Neuronal stem cell (in vitro differentiated cells): ENCODE measurements at regions not wholly inside any gene's neighbourhood (a gene's known extent, or its start where the extent isn't known, plus 50 kb on each side); places are given as distances from the start of the nearest gene placed in this dataset.

Experiments
- DNase-seq: peaks from one replicate; pipeline ENCODE4 v3.0.0-alpha.2; 2013; ENCODE audit warnings: low spot score
- H2AFZ ChIP-seq: one replicate; pipeline ENCODE4 v1.6.1; 2013; ENCODE audit warnings: mild to moderate bottlenecking, low read length, inconsistent platforms
- H2AK5ac ChIP-seq: 2 replicates; pipeline ENCODE4 v1.6.1; 2013; ENCODE audit warnings: low read depth, mild to moderate bottlenecking, inconsistent platforms, low read length, moderate library complexity, mixed read lengths
- H2BK120ac ChIP-seq: 2 replicates; pipeline ENCODE4 v1.6.1; 2013; ENCODE audit warnings: low read depth, mild to moderate bottlenecking, inconsistent platforms, low read length, moderate library complexity, mixed read lengths
- H2BK12ac ChIP-seq: one replicate; pipeline ENCODE4 v1.6.1; 2013; ENCODE audit warnings: low read length, inconsistent platforms
- H2BK15ac ChIP-seq: 2 replicates; pipeline ENCODE4 v1.6.1; 2013; ENCODE audit warnings: mild to moderate bottlenecking, low read length, inconsistent platforms, mixed read lengths
- H2BK5ac ChIP-seq: one replicate; pipeline ENCODE4 v1.6.1; 2013; ENCODE audit warnings: inconsistent platforms, mild to moderate bottlenecking, low read length, moderate library complexity
- H3K14ac ChIP-seq: one replicate; pipeline ENCODE4 v1.6.1; 2013; ENCODE audit warnings: low read length, inconsistent platforms
- H3K18ac ChIP-seq: 2 replicates; pipeline ENCODE4 v1.6.1; 2013; ENCODE audit warnings: low read length, inconsistent platforms
- H3K23ac ChIP-seq: 2 replicates; pipeline ENCODE4 v1.6.1; 2013; ENCODE audit warnings: low read depth, mild to moderate bottlenecking, mixed read lengths, low read length, inconsistent platforms; ENCODE audit not compliant: poor library complexity
- H3K27ac ChIP-seq: replicated peaks from 3 replicates; pipeline ENCODE4 v1.5.1; 2013; ENCODE audit warnings: low read length, inconsistent platforms
- H3K27me3 ChIP-seq, 3 experiments: 2 replicates each; pipeline ENCODE4 v1.6.1; 2013; ENCODE audit warnings: low read length in 3 of 3, mild to moderate bottlenecking in 2 of 3, inconsistent platforms in 1 of 3, low read depth in 1 of 3, mixed read lengths in 1 of 3, moderate library complexity in 1 of 3; ENCODE audit not compliant: control insufficient read depth in 3 of 3, insufficient read depth in 3 of 3
- H3K36me3 ChIP-seq, 2 donors: replicated peaks in 1 of 2; 2 replicates each; pipeline ENCODE4 v1.6.1; 2013; ENCODE audit warnings: low read length in 2 of 2; ENCODE audit not compliant: control insufficient read depth in 2 of 2, insufficient read depth in 2 of 2
- H3K4ac ChIP-seq: 2 replicates; pipeline ENCODE4 v1.6.1; 2013; ENCODE audit warnings: inconsistent platforms, mild to moderate bottlenecking, low read length, moderate library complexity
- H3K4me1 ChIP-seq, 2 donors: 1 replicate in 1 of 2; 2 replicates in 1 of 2; pipeline ENCODE4 v1.6.1; 2013; ENCODE audit warnings: low read length in 2 of 2, low read depth in 1 of 2; ENCODE audit not compliant: control insufficient read depth in 2 of 2, insufficient read depth in 1 of 2
- H3K4me2 ChIP-seq: one replicate; pipeline ENCODE4 v1.6.1; 2013; ENCODE audit warnings: mild to moderate bottlenecking, low read length, inconsistent platforms; ENCODE audit not compliant: insufficient read depth, poor library complexity, severe bottlenecking
- H3K4me3 ChIP-seq, 2 donors: 2 replicates each; pipeline ENCODE4 v1.5.1; 2013; ENCODE audit warnings: low read length in 2 of 2, mild to moderate bottlenecking in 2 of 2, inconsistent platforms in 1 of 2, moderate library complexity in 1 of 2
- H3K79me1 ChIP-seq: one replicate; pipeline ENCODE4 v1.6.1; 2013; ENCODE audit warnings: low read depth, mild to moderate bottlenecking, inconsistent platforms, low read length, moderate library complexity
- H3K9ac ChIP-seq: one replicate; pipeline ENCODE4 v1.6.1; 2013; ENCODE audit warnings: mild to moderate bottlenecking, low read depth, low read length, inconsistent platforms; ENCODE audit not compliant: poor library complexity
- H3K9me3 ChIP-seq, 2 donors: replicated peaks in 1 of 2; 2 replicates each; pipeline versions ENCODE3 to v1.6.1; 2013; ENCODE audit warnings: low read length in 2 of 2, mild to moderate bottlenecking in 2 of 2, inconsistent platforms in 1 of 2, low read depth in 1 of 2, mixed read lengths in 1 of 2, moderate library complexity in 1 of 2; ENCODE audit not compliant: control insufficient read depth in 2 of 2, insufficient read depth in 1 of 2
- H4K8ac ChIP-seq: one replicate; pipeline ENCODE4 v1.6.1; 2013; ENCODE audit warnings: low read depth, mild to moderate bottlenecking, inconsistent platforms, low read length, moderate library complexity
- H4K91ac ChIP-seq: one replicate; pipeline ENCODE4 v1.6.1; 2013; ENCODE audit warnings: low read length, low read depth, mild to moderate bottlenecking, inconsistent platforms; ENCODE audit not compliant: poor library complexity
- WGBS, 2 donors: extraction: QIAGEN DNeasy Blood & Tissue Kit; methylation state at CpG; one replicate each; pipeline ENCODE4 v1.1.7; 2013; ENCODE audit warnings: missing lambda C conversion rate in 2 of 2, mixed read lengths in 1 of 2; ENCODE audit not compliant: insufficient read length in 2 of 2, insufficient replicate concordance in 1 of 2; ENCODE audit errors: extremely low coverage in 2 of 2; 5-methylcytosine and 5-hydroxymethylcytosine counted together

- H3K23ac ChIP-seq, result no peak overlapping the region
- H3K79me1 ChIP-seq, result no peaks in the 10 kb centered on the region
- H3K14ac ChIP-seq, result no peak overlapping the region
- WGBS, 2 donors, result no CpG with 5 or more reads among the region's 2 CpGs
- H3K4me1 ChIP-seq, result peaks cover 1 to 4% of the 10 kb centered on the region in 2 donors
- no peak overlapping the region for H2BK12ac ChIP-seq
- no peak overlapping the region for H4K8ac ChIP-seq
- peaks cover 0 to 3% of the 10 kb centered on the region in 2 donors for H3K9me3 ChIP-seq
- H3K4me2 ChIP-seq, result no peak overlapping the region
- no peak overlapping the region for H3K4me3 ChIP-seq
- H3K27me3 ChIP-seq, result peaks cover 0 to 24% (median 0%) of the 10 kb centered on the region in 3 experiments
- no peak for DNase-seq
- no peak overlapping the region for H2BK120ac ChIP-seq
- no peak overlapping the region for H3K9ac ChIP-seq
- no peak overlapping the region for H2AK5ac ChIP-seq
- H2AFZ ChIP-seq, result no peak overlapping the region
- no peak overlapping the region for H3K4ac ChIP-seq
- no peak overlapping the region for H2BK5ac ChIP-seq
- H4K91ac ChIP-seq, result no peak overlapping the region
- H2BK15ac ChIP-seq, result no peak overlapping the region
- no peaks in the 10 kb centered on the region for H3K36me3 ChIP-seq
- H3K18ac ChIP-seq, result no peak overlapping the region
- no peak overlapping the region for H3K27ac ChIP-seq
Measured at GRCh38 chr2:11019614-11020013, 107.9 kb downstream of the KCNF1 start.

- WGBS, 2 donors, result no CpG with 5 or more reads among the region's 6 CpGs
- H3K4me3 ChIP-seq, result no peak overlapping the region
- H2BK15ac ChIP-seq, result no peak overlapping the region
- H4K8ac ChIP-seq, result no peak overlapping the region
- H3K14ac ChIP-seq, result no peak overlapping the region
- H3K9me3 ChIP-seq, result peaks cover 0 to 3% of the 10 kb centered on the region in 2 donors
- H3K23ac ChIP-seq, result no peak overlapping the region
- H3K36me3 ChIP-seq, result no peaks in the 10 kb centered on the region
- H3K4me2 ChIP-seq, result no peak overlapping the region
- no peak overlapping the region for H4K91ac ChIP-seq
- no peak overlapping the region for H3K18ac ChIP-seq
- no peak overlapping the region for H2AK5ac ChIP-seq
- H3K79me1 ChIP-seq, result no peaks in the 10 kb centered on the region
- no peak overlapping the region for H2BK5ac ChIP-seq
- no peak overlapping the region for H2BK12ac ChIP-seq
- no peak overlapping the region for H3K4ac ChIP-seq
- peaks cover 0 to 18% (median 0%) of the 10 kb centered on the region in 3 experiments for H3K27me3 ChIP-seq
- H3K27ac ChIP-seq, result no peak overlapping the region
- peaks cover 1 to 4% of the 10 kb centered on the region in 2 donors for H3K4me1 ChIP-seq
- no peak for DNase-seq
- no peak overlapping the region for H2BK120ac ChIP-seq
- H3K9ac ChIP-seq, result no peak overlapping the region
- H2AFZ ChIP-seq, result no peak overlapping the region
Measured at GRCh38 chr2:11022064-11022463, 110.3 kb downstream of the KCNF1 start.

- H2BK12ac ChIP-seq, result no peak overlapping the region
- H3K18ac ChIP-seq, result no peak overlapping the region
- no peaks in the 10 kb centered on the region for H3K36me3 ChIP-seq
- peaks cover 0 to 13% (median 0%) of the 10 kb centered on the region in 3 experiments for H3K27me3 ChIP-seq
- no peak overlapping the region for H3K23ac ChIP-seq
- H2BK15ac ChIP-seq, result no peak overlapping the region
- H3K4me1 ChIP-seq, result peaks cover 1 to 4% of the 10 kb centered on the region in 2 donors
- no peak overlapping the region for H3K27ac ChIP-seq
- no peak overlapping the region for H2BK5ac ChIP-seq
- no peaks in the 10 kb centered on the region for H3K79me1 ChIP-seq
- no peak overlapping the region for H4K91ac ChIP-seq
- no peak for DNase-seq
- no peak overlapping the region for H3K4me2 ChIP-seq
- no CpG with 5 or more reads among the region's 12 CpGs for WGBS, 2 donors
- H4K8ac ChIP-seq, result no peak overlapping the region
- H3K4ac ChIP-seq, result no peak overlapping the region
- H3K9ac ChIP-seq, result no peak overlapping the region
- no peak overlapping the region for H3K4me3 ChIP-seq
- H2AFZ ChIP-seq, result no peak overlapping the region
- no peak overlapping the region for H3K14ac ChIP-seq
- no peak overlapping the region for H2BK120ac ChIP-seq
- no peak overlapping the region for H2AK5ac ChIP-seq
- H3K9me3 ChIP-seq, result peaks cover 0 to 2% of the 10 kb centered on the region in 2 donors
Measured at GRCh38 chr2:11022591-11023273, 111.0 kb downstream of the KCNF1 start.

GRCh38 chr2:11023326-11024258, 111.9 kb downstream of the KCNF1 start:
- DNase-seq, result no peak
- Histone ChIP-seq H3K4ac (no peak overlapping the region), H3K14ac (no peak overlapping the region), H3K79me1 (no peaks in the 10 kb centered on the region), H2BK5ac (no peak overlapping the region), H4K8ac (no peak overlapping the region), H3K9ac (no peak overlapping the region), H2BK15ac (no peak overlapping the region), H2BK12ac (peak overlapping the region; percentile 5), H3K27ac (no peak overlapping the region), H2AK5ac (no peak overlapping the region), H4K91ac (no peak overlapping the region), H3K23ac (no peak overlapping the region), H2AFZ (no peak overlapping the region), H3K36me3 (no peaks in the 10 kb centered on the region), H3K4me3 (no peak overlapping the region), H3K4me2 (no peak overlapping the region), H3K18ac (no peak overlapping the region), H3K4me1 (peaks cover 1 to 4% of the 10 kb centered on the region in 2 donors), H2BK120ac (no peak overlapping the region), H3K27me3 (peaks cover 0 to 5% (median 0%) of the 10 kb centered on the region in 3 experiments), H3K9me3 (no peaks in the 10 kb centered on the region)
- no CpG with 5 or more reads among the region's 29 CpGs for WGBS, 2 donors
